ENCODE measurements at regions not wholly inside any gene's neighbourhood (a gene's known extent, or its start where the extent isn't known, plus 50 kb on each side); places are given as distances from the start of the nearest gene placed in this dataset.

GRCh38 chr1:68623700-68624099 is 126.8 kb upstream of the DEPDC1 start:
- H3K27ac ChIP-seq (replicated peaks): no peak overlapping the region
- H3K27me3 ChIP-seq (ENCODE audit: insufficient read depth, poor library complexity, severe bottlenecking): no peaks in the 10 kb centered on the region
- no peak for DNase-seq (ENCODE audit: low read depth in 1 of 2, low spot score in 1 of 2)
- no peak overlapping the region for H3K4me3 ChIP-seq (replicated peaks; ENCODE audit: insufficient read depth, low read length)
- TF ChIP-seq GABPA (IDR thresholded peaks at IDR 0.05; ENCODE audit: low read depth): no peak
- TF ChIP-seq SPI1 (IDR thresholded peaks at IDR 0.05; ENCODE audit: borderline replicate concordance, low read depth): no peak
- TF ChIP-seq, protein P1, sequence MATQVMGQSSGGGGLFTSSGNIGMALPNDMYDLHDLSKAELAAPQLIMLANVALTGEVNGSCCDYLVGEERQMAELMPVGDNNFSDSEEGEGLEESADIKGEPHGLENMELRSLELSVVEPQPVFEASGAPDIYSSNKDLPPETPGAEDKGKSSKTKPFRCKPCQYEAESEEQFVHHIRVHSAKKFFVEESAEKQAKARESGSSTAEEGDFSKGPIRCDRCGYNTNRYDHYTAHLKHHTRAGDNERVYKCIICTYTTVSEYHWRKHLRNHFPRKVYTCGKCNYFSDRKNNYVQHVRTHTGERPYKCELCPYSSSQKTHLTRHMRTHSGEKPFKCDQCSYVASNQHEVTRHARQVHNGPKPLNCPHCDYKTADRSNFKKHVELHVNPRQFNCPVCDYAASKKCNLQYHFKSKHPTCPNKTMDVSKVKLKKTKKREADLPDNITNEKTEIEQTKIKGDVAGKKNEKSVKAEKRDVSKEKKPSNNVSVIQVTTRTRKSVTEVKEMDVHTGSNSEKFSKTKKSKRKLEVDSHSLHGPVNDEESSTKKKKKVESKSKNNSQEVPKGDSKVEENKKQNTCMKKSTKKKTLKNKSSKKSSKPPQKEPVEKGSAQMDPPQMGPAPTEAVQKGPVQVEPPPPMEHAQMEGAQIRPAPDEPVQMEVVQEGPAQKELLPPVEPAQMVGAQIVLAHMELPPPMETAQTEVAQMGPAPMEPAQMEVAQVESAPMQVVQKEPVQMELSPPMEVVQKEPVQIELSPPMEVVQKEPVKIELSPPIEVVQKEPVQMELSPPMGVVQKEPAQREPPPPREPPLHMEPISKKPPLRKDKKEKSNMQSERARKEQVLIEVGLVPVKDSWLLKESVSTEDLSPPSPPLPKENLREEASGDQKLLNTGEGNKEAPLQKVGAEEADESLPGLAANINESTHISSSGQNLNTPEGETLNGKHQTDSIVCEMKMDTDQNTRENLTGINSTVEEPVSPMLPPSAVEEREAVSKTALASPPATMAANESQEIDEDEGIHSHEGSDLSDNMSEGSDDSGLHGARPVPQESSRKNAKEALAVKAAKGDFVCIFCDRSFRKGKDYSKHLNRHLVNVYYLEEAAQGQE (IDR thresholded peaks at IDR 0.05; ENCODE audit: insufficient replicate concordance, low read depth): no peak
- no peak for TF ChIP-seq CTCF (IDR thresholded peaks at IDR 0.05; ENCODE audit: insufficient read depth, low read length)
- TF ChIP-seq POLR2AphosphoS5 (IDR thresholded peaks at IDR 0.05; ENCODE audit: low read depth): no peak

DNA sequence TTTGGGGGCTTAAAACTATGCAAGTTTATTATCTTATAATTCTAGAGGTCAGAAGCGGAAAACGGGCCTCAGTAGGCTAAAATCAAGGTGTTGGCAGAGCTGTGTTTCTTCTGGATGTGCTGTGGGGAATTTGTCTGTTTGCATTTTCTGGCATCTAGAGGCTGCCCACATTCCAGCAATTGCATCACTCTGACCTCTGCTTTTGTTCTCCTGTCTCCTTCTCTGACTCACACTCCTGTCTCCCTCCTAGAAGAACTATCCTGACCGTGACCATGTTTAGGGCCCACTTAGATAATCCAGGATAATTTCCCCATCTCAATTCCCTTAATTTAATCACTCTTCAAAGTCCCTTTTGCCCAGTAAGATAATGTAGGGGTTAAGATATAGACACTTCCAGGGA is 127.4 kb upstream of the DEPDC1 start:
- no peak overlapping the region for H3K27ac ChIP-seq (replicated peaks)
- no peak overlapping the region for H3K4me3 ChIP-seq (replicated peaks; ENCODE audit: insufficient read depth, low read length)
- H3K27me3 ChIP-seq (ENCODE audit: insufficient read depth, poor library complexity, severe bottlenecking): no peaks in the 10 kb centered on the region
- no peak for DNase-seq (ENCODE audit: low read depth in 1 of 2, low spot score in 1 of 2)
- TF ChIP-seq CTCF (IDR thresholded peaks at IDR 0.05; ENCODE audit: insufficient read depth, low read length) (no peak), GABPA (IDR thresholded peaks at IDR 0.05; ENCODE audit: low read depth) (no peak), POLR2AphosphoS5 (IDR thresholded peaks at IDR 0.05; ENCODE audit: low read depth) (no peak), SPI1 (IDR thresholded peaks at IDR 0.05; ENCODE audit: borderline replicate concordance, low read depth) (no peak)
- TF ChIP-seq, protein P1 (IDR thresholded peaks at IDR 0.05; ENCODE audit: insufficient replicate concordance, low read depth): no peak

DNA sequence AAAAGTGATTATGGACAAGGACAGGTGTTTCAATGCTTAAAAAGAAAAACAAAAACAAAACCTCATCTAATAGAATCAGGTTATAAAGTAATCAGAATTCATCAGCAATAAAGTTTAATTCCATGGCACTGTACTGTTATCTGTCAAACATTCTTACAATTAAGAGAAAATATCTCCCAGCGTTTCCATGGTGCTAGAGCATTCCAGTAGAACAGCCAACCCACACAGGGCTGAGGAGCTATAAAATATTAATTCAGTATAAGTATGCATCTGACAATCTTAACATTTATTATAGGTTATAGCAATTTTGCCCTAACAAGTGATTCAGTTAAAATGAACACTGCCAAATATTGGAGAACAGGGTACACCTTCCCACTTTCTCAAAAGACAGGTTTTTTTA is 128.7 kb upstream of the DEPDC1 start:
- no peak for DNase-seq (ENCODE audit: low read depth in 1 of 2, low spot score in 1 of 2)
- TF ChIP-seq GABPA (IDR thresholded peaks at IDR 0.05; ENCODE audit: low read depth) (no peak), SPI1 (IDR thresholded peaks at IDR 0.05; ENCODE audit: borderline replicate concordance, low read depth) (no peak), POLR2AphosphoS5 (IDR thresholded peaks at IDR 0.05; ENCODE audit: low read depth) (no peak), CTCF (IDR thresholded peaks at IDR 0.05; ENCODE audit: insufficient read depth, low read length) (no peak)
- TF ChIP-seq, protein P1 (IDR thresholded peaks at IDR 0.05; ENCODE audit: insufficient replicate concordance, low read depth): no peak
- Histone ChIP-seq H3K4me3 (replicated peaks; ENCODE audit: insufficient read depth, low read length) (no peak overlapping the region), H3K27me3 (ENCODE audit: insufficient read depth, poor library complexity, severe bottlenecking) (no peaks in the 10 kb centered on the region), H3K27ac (replicated peaks) (no peak overlapping the region)

Measured in HL-60 (cell line).